H1 (cell line): ENCODE measurements at regions not wholly inside any gene's neighbourhood (a gene's known extent, or its start where the extent isn't known, plus 50 kb on each side); places are given as distances from the start of the nearest gene placed in this dataset.

Experiments used
- CTCF ChIA-PET: fragments of 300-600 bp; sonication (Branson Sonifier 250); formaldehyde crosslinking; loops from one replicate; lab custom pipeline; 2021; ENCODE audit not compliant: partially characterized antibody; lab: Charles Lee
- POLR2A ChIA-PET: fragments of 300-600 bp; sonication (Branson Sonifier 250); formaldehyde crosslinking; loops from one replicate; lab custom pipeline; 2021; ENCODE audit warnings: inconsistent platforms; ENCODE audit not compliant: partially characterized antibody; lab: Charles Lee
- DNase-seq, 2 experiments: peaks; one replicate each; pipeline versions ENCODE4 v3.0.0 to v3.0.0-alpha.2; 2010 to 2022; ENCODE audit warnings: low spot score in 2 of 2, low read depth in 1 of 2, mixed read lengths in 1 of 2
- FAIRE-seq: peaks from 2 replicates; lab custom pipeline; 2011; peaks lifted over from hg19 to GRCh38; lab: Jason Lieb, UNC
- H2AFZ ChIP-seq: 2 replicates; pipeline ENCODE4 v1.8.1; 2012; ENCODE audit warnings: low read length, inconsistent platforms
- H2AK5ac ChIP-seq: 2 replicates; pipeline ENCODE4 v1.6.1; 2013; ENCODE audit warnings: low read depth, low read length
- H2BK120ac ChIP-seq: replicated peaks from 2 replicates; pipeline ENCODE3; 2013; ENCODE audit warnings: low read depth, low read length, inconsistent platforms
- H2BK12ac ChIP-seq: 2 replicates; pipeline ENCODE4 v1.6.1; 2013; ENCODE audit warnings: low read depth, low read length
- H2BK15ac ChIP-seq: 2 replicates; pipeline ENCODE4 v1.6.1; 2013; ENCODE audit warnings: low read length
- H2BK20ac ChIP-seq: 2 replicates; pipeline ENCODE4 v1.6.1; 2013; ENCODE audit warnings: low read length
- H2BK5ac ChIP-seq: 2 replicates; pipeline ENCODE4 v1.6.1; 2013; ENCODE audit warnings: low read depth, low read length
- H3K14ac ChIP-seq: 2 replicates; pipeline ENCODE4 v1.6.1; 2013; ENCODE audit warnings: inconsistent platforms; ENCODE audit not compliant: insufficient read length
- H3K18ac ChIP-seq: 2 replicates; pipeline ENCODE4 v1.6.1; 2013; ENCODE audit warnings: low read length; ENCODE audit errors: extremely low read depth
- H3K23ac ChIP-seq: 2 replicates; pipeline ENCODE4 v1.6.1; 2013; ENCODE audit warnings: inconsistent platforms; ENCODE audit not compliant: insufficient read length
- H3K23me2 ChIP-seq: 2 replicates; pipeline ENCODE4 v1.6.1; 2013; ENCODE audit warnings: low read depth, low read length
- H3K27ac ChIP-seq: 2 replicates; pipeline ENCODE4 v1.6.1; 2011; ENCODE audit warnings: low read depth, low read length, inconsistent platforms
- H3K27me3 ChIP-seq, 4 experiments: replicated peaks in 1 of 4; 1 replicate in 1 of 4; 2 replicates in 3 of 4; pipeline versions ENCODE4 v1.6.1 to v1.8.1; 2011 to 2013; ENCODE audit warnings: low read length in 3 of 4, mild to moderate bottlenecking in 3 of 4, inconsistent platforms in 2 of 4, mixed read lengths in 2 of 4, moderate library complexity in 1 of 4; ENCODE audit not compliant: control insufficient read depth in 3 of 4, insufficient read depth in 3 of 4; ENCODE audit errors: extremely low read depth in 1 of 4
- H3K36me3 ChIP-seq, 4 experiments: 2 replicates each; pipeline versions ENCODE4 v1.6.1 to v1.8.1; 2011 to 2013; ENCODE audit warnings: mild to moderate bottlenecking in 4 of 4, low read length in 3 of 4, moderate library complexity in 2 of 4, control low read depth in 1 of 4, inconsistent platforms in 1 of 4; ENCODE audit not compliant: insufficient read depth in 4 of 4, control insufficient read depth in 2 of 4
- H3K4ac ChIP-seq: replicated peaks from 2 replicates; pipeline ENCODE3; 2013; ENCODE audit warnings: low read length, low read depth, mixed read lengths, inconsistent platforms; ENCODE audit not compliant: insufficient read length
- H3K4me1 ChIP-seq, 4 experiments: replicated peaks in 1 of 4; 1 replicate in 1 of 4; 2 replicates in 3 of 4; pipeline versions ENCODE4 v1.6.1 to v1.8.1; 2011 to 2013; ENCODE audit warnings: low read length in 3 of 4, inconsistent platforms in 2 of 4, mixed read lengths in 1 of 4; ENCODE audit not compliant: insufficient read depth in 4 of 4, control insufficient read depth in 3 of 4
- H3K4me2 ChIP-seq, 2 experiments: 2 replicates each; pipeline versions ENCODE4 v1.6.1 to v1.8.1; 2011 to 2013; ENCODE audit warnings: low read depth in 2 of 2, low read length in 2 of 2, control low read depth in 1 of 2, inconsistent platforms in 1 of 2, mild to moderate bottlenecking in 1 of 2; ENCODE audit not compliant: insufficient read depth in 1 of 2
- H3K4me3 ChIP-seq, 4 experiments: fragments of 200-600, 300-600 bp in 1 of 4; sonication (generic), shearing (Covaris generic), sonication (Bioruptor Twin) in 1 of 4; 2 replicates each; pipeline versions ENCODE4 v1.5.1 to v1.8.1; 2011 to 2016; ENCODE audit warnings: low read length in 4 of 4, low read depth in 3 of 4, control low read depth in 2 of 4, inconsistent platforms in 2 of 4, mild to moderate bottlenecking in 2 of 4, mixed read lengths in 1 of 4, moderate library complexity in 1 of 4; ENCODE audit not compliant: insufficient read depth in 2 of 4; ENCODE audit errors: extremely low read depth in 1 of 4
- H3K56ac ChIP-seq: replicated peaks from 2 replicates; pipeline ENCODE3; 2013; ENCODE audit warnings: low read depth, mild to moderate bottlenecking, mixed read lengths, low read length, inconsistent platforms; ENCODE audit not compliant: insufficient read length
- H3K79me1 ChIP-seq: 2 replicates; pipeline ENCODE4 v1.6.1; 2013; ENCODE audit warnings: low read depth, low read length, control low read depth
- H3K79me2 ChIP-seq, 2 experiments: 2 replicates each; pipeline versions ENCODE4 v1.6.1 to v1.8.1; 2012 to 2013; ENCODE audit warnings: low read length in 2 of 2, mild to moderate bottlenecking in 2 of 2, inconsistent platforms in 1 of 2; ENCODE audit not compliant: insufficient read depth in 2 of 2, control insufficient read depth in 1 of 2
- H3K9ac ChIP-seq, 4 experiments: replicated peaks in 1 of 4; 1 replicate in 1 of 4; 2 replicates in 3 of 4; pipeline versions ENCODE4 v1.6.1 to v1.8.1; 2011 to 2013; ENCODE audit warnings: low read depth in 3 of 4, low read length in 3 of 4, control low read depth in 2 of 4, mild to moderate bottlenecking in 2 of 4, moderate library complexity in 2 of 4, inconsistent platforms in 1 of 4; ENCODE audit errors: extremely low read depth in 1 of 4
- H3K9me3 ChIP-seq, 2 experiments: 2 replicates each; pipeline versions ENCODE4 v1.6.1 to v1.8.1; 2012 to 2013; ENCODE audit warnings: mild to moderate bottlenecking in 2 of 2, moderate library complexity in 2 of 2, control low read depth in 1 of 2, inconsistent platforms in 1 of 2, low read depth in 1 of 2, low read length in 1 of 2, mixed read lengths in 1 of 2; ENCODE audit not compliant: insufficient read depth in 2 of 2
- H4K20me1 ChIP-seq, 2 experiments: replicated peaks in 1 of 2; 2 replicates each; pipeline versions ENCODE3 to v1.8.1; 2011 to 2013; ENCODE audit warnings: inconsistent platforms in 2 of 2, low read length in 2 of 2, mild to moderate bottlenecking in 1 of 2; ENCODE audit not compliant: insufficient read depth in 2 of 2, control insufficient read depth in 1 of 2
- H4K5ac ChIP-seq: 2 replicates; pipeline ENCODE4 v1.6.1; 2013; ENCODE audit warnings: low read length, low read depth, mixed read lengths, inconsistent platforms; ENCODE audit not compliant: insufficient read length
- H4K8ac ChIP-seq: 2 replicates; pipeline ENCODE4 v1.8.0; 2013; ENCODE audit warnings: mild to moderate bottlenecking, moderate library complexity, low read length, inconsistent platforms; ENCODE audit not compliant: insufficient read depth; ENCODE audit errors: extremely low read depth
- H4K91ac ChIP-seq: replicated peaks from 2 replicates; pipeline ENCODE3; 2013; ENCODE audit warnings: low read length, mixed read lengths, inconsistent platforms; ENCODE audit not compliant: insufficient read length
- CHD1 ChIP-seq: IDR thresholded peaks from 2 replicates; pipeline ENCODE4 v1.6.1; 2012; ENCODE audit warnings: low read depth, low read length, improper control_type of control experiment
- CTCF ChIP-seq, 3 experiments: IDR thresholded peaks; 1 replicate in 2 of 3; 2 replicates in 1 of 3; pipeline versions ENCODE4 v1.5.1 to v1.6.1; 2011; ENCODE audit warnings: low read length in 3 of 3, mild to moderate bottlenecking in 3 of 3, inconsistent platforms in 2 of 3, low read depth in 1 of 3, moderate library complexity in 1 of 3; ENCODE audit not compliant: insufficient read depth in 1 of 3; ENCODE audit errors: control extremely low read depth in 1 of 3
- HDAC2 ChIP-seq, 2 experiments: fragments of 300-600 bp in 1 of 2; sonication (generic) in 1 of 2; IDR thresholded peaks; 2 replicates each; pipeline ENCODE4 v1.6.1; 2011 to 2012; ENCODE audit warnings: low read depth in 2 of 2, low read length in 2 of 2, mild to moderate bottlenecking in 2 of 2, moderate library complexity in 2 of 2, borderline replicate concordance in 1 of 2, inconsistent platforms in 1 of 2
- JUND ChIP-seq: IDR thresholded peaks from 2 replicates; pipeline ENCODE4 v1.6.1; 2011; ENCODE audit warnings: mild to moderate bottlenecking, improper control_type of control experiment, low read length
- MAFK ChIP-seq: IDR thresholded peaks from 2 replicates; pipeline ENCODE4 v1.6.1; 2012; ENCODE audit warnings: low read depth, mild to moderate bottlenecking, improper control_type of control experiment, low read length
- PHF8 ChIP-seq: fragments of 200-600 bp; sonication (generic); conservative IDR thresholded peaks from 2 replicates; pipeline ENCODE4 v1.7.1; 2012; ENCODE audit warnings: low read depth, mild to moderate bottlenecking, inconsistent platforms, low read length, moderate library complexity
- RBBP5 ChIP-seq: IDR thresholded peaks from 2 replicates; pipeline ENCODE4 v1.7.1; 2012; ENCODE audit warnings: low read depth, mild to moderate bottlenecking, inconsistent platforms, low read length, moderate library complexity, borderline replicate concordance
- RXRA ChIP-seq: IDR thresholded peaks from 2 replicates; pipeline ENCODE4 v1.6.1; 2011; ENCODE audit warnings: low read depth, mild to moderate bottlenecking, low read length, moderate library complexity; ENCODE audit not compliant: insufficient read depth
- SIX5 ChIP-seq: IDR thresholded peaks from 2 replicates; pipeline ENCODE4 v1.6.1; 2011; ENCODE audit warnings: mild to moderate bottlenecking, low read depth, low read length
- SP2 ChIP-seq: IDR thresholded peaks from 2 replicates; pipeline ENCODE4 v1.6.1; 2012; ENCODE audit warnings: mild to moderate bottlenecking, low read length, inconsistent platforms
- SRF ChIP-seq: IDR thresholded peaks from 2 replicates; pipeline ENCODE4 v1.6.1; 2011; ENCODE audit warnings: mild to moderate bottlenecking, low read depth, low read length, moderate library complexity
- TAF1 ChIP-seq: IDR thresholded peaks from 2 replicates; pipeline ENCODE4 v1.6.1; 2011; ENCODE audit warnings: mild to moderate bottlenecking, low read depth, low read length
- TAF7 ChIP-seq: optimal IDR thresholded peaks from 2 replicates; pipeline ENCODE3; 2011; ENCODE audit warnings: low read depth, mild to moderate bottlenecking, inconsistent platforms, low read length, moderate library complexity, borderline replicate concordance
- WGBS, 2 experiments: shearing (Covaris generic) in 1 of 2; methylation state at CpG; one replicate each; pipeline versions ENCODE4 v1.1.6 to v1.1.7; 2013 to 2015; ENCODE audit warnings: low lambda C conversion rate in 2 of 2, mixed read lengths in 2 of 2, inconsistent platforms in 1 of 2, low coverage in 1 of 2, missing lambda C conversion rate in 1 of 2; ENCODE audit not compliant: insufficient replicate concordance in 2 of 2, insufficient coverage in 1 of 2, insufficient read length in 1 of 2; ENCODE audit errors: extremely low coverage in 1 of 2, missing lambda C conversion rate in 1 of 2; 5-methylcytosine and 5-hydroxymethylcytosine counted together

- ChIA-PET POLR2A (no interaction called here), CTCF (no interaction called here)
- Histone ChIP-seq H3K9me3 (no peaks in the 10 kb centered on the region), H3K4me1 (no peaks in the 10 kb centered on the region), H3K27ac (no peak overlapping the region), H3K23me2 (no peaks in the 10 kb centered on the region), H3K79me1 (no peaks in the 10 kb centered on the region), H2BK20ac (no peak overlapping the region), H3K14ac (no peak overlapping the region), H3K18ac (no peak overlapping the region), H4K5ac (no peak overlapping the region), H3K23ac (no peak overlapping the region), H2AK5ac (no peak overlapping the region), H2BK15ac (no peak overlapping the region), H2BK12ac (no peak overlapping the region), H4K8ac (no peak overlapping the region), H3K56ac (no peak overlapping the region), H4K91ac (no peak overlapping the region), H4K20me1 (no peaks in the 10 kb centered on the region), H3K9ac (no peak overlapping the region), H3K4me2 (no peak overlapping the region), H3K79me2 (no peaks in the 10 kb centered on the region), H3K36me3 (no peaks in the 10 kb centered on the region), H3K4ac (no peak overlapping the region), H2BK5ac (no peak overlapping the region), H2BK120ac (no peak overlapping the region), H3K4me3 (no peak overlapping the region), H2AFZ (no peak overlapping the region), H3K27me3 (no peaks in the 10 kb centered on the region)
- 93% methylated on average over 4 of the region's 4 CpGs; no CpG with 5 or more reads in 1 of the 2 experiments for WGBS, 2 experiments
- FAIRE-seq, result no peak
- no peak for DNase-seq
- TF ChIP-seq CHD1 (no peak), RBBP5 (no peak), HDAC2 (IDR thresholded peaks at IDR 0.05; ENCODE audit: borderline replicate concordance in 1 of 2, low read depth in 2 of 2, low read length in 2 of 2) (no peak), SRF (no peak), CTCF (IDR thresholded peaks at IDR 0.05; ENCODE audit: control extremely low read depth in 1 of 3, insufficient read depth in 1 of 3, low read depth in 1 of 3, low read length in 3 of 3) (no peak), SIX5 (no peak), PHF8 (no peak), MAFK (no peak), SP2 (no peak), JUND (no peak), TAF7 (no peak), TAF1 (no peak), RXRA (no peak)
Measured at GRCh38 chr9:107723015-107723414, 233.4 kb upstream of the KLF4 start.
